Cardiac muscle cell (in vitro differentiated cells and primary cell): ENCODE measurements at regions not wholly inside any gene's neighbourhood (a gene's known extent, or its start where the extent isn't known, plus 50 kb on each side); places are given as distances from the start of the nearest gene placed in this dataset.

ENCODE experiments used
- DNase-seq, 2 donors: peaks; one replicate each; pipeline versions ENCODE4 v3.0.0 to v3.0.0-alpha.2; 2010 to 2017; ENCODE audit warnings: low read depth in 1 of 2, low spot score in 1 of 2
- H3K27ac ChIP-seq: fragments of 200-600 bp; sonication (generic); 2 replicates; pipeline ENCODE4 v1.5.1; 2016
- H3K27me3 ChIP-seq: fragments of 200-600 bp; sonication (generic); 2 replicates; pipeline ENCODE4 v1.6.0; 2016; ENCODE audit warnings: control low read depth
- H3K36me3 ChIP-seq: fragments of 200-600 bp; sonication (generic); 2 replicates; pipeline ENCODE4 v1.5.1; 2016; ENCODE audit warnings: control low read depth
- H3K4me1 ChIP-seq: fragments of 200-600 bp; sonication (generic); 2 replicates; pipeline ENCODE4 v1.8.1; 2017; ENCODE audit warnings: low read depth, mild to moderate bottlenecking, mixed run types
- H3K4me3 ChIP-seq: fragments of 200-600 bp; sonication (generic); 2 replicates; pipeline ENCODE4 v1.5.1; 2016; ENCODE audit warnings: mild to moderate bottlenecking
- H3K9me3 ChIP-seq: fragments of 200-600 bp; sonication (generic); 2 replicates; pipeline ENCODE4 v1.5.1; 2017; ENCODE audit warnings: low read depth, mild to moderate bottlenecking, control low read depth
- TF ChIP-seq, protein P1 (sequence below): IDR thresholded peaks from 2 replicates; pipeline ENCODE4 v1.5.1; 2012; ENCODE audit warnings: low read depth, mild to moderate bottlenecking, low read length

DNA sequence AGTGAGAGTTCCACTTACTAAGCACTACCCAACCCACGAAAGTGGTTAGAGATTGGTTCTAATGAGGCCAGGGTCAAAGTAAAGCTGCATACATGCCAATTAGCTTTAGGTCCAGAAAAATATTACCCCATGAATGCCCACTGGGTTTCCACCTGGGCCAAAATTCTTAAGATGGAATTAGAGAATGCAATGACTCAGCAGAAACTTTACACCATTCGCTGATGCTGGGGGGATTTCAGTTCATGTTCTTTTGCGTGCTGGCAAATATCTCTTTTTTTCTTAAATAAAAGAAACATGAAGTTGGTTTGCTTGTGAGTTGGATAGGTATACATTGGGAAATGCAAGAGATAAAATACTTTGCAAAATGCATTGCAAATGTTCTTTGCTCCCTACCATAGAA is 715.3 kb upstream of the MIR17HG start:
- TF ChIP-seq, protein P1, sequence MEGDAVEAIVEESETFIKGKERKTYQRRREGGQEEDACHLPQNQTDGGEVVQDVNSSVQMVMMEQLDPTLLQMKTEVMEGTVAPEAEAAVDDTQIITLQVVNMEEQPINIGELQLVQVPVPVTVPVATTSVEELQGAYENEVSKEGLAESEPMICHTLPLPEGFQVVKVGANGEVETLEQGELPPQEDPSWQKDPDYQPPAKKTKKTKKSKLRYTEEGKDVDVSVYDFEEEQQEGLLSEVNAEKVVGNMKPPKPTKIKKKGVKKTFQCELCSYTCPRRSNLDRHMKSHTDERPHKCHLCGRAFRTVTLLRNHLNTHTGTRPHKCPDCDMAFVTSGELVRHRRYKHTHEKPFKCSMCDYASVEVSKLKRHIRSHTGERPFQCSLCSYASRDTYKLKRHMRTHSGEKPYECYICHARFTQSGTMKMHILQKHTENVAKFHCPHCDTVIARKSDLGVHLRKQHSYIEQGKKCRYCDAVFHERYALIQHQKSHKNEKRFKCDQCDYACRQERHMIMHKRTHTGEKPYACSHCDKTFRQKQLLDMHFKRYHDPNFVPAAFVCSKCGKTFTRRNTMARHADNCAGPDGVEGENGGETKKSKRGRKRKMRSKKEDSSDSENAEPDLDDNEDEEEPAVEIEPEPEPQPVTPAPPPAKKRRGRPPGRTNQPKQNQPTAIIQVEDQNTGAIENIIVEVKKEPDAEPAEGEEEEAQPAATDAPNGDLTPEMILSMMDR = no peak
- H3K4me1 ChIP-seq = no peaks in the 10 kb centered on the region
- no peaks in the 10 kb centered on the region for H3K9me3 ChIP-seq
- peaks cover 26% of the 10 kb centered on the region for H3K27me3 ChIP-seq
- no peak overlapping the region for H3K4me3 ChIP-seq
- DNase-seq = no peak
- H3K27ac ChIP-seq = no peak overlapping the region
- H3K36me3 ChIP-seq = no peaks in the 10 kb centered on the region

DNA sequence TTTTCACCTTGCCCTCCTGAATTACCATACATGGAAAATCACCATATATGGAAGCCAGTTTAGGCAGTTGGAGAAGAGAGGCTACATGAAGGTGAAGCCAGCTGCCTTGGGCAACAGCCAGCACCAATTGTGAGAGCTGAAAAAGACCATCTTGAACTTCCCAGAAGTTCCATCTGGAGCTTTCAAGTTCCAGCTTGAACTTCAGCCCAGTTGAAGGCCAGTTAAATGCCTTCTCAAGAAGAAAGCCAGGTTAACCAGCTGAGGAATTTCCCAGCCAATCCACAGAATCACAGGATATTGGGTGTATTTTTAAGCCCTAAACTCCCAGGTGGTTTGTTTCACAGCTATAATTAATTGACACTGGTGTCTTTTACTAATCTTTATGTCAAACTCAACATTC is 713.6 kb upstream of the MIR17HG start:
- H3K9me3 ChIP-seq = no peaks in the 10 kb centered on the region
- DNase-seq = no peak
- no peak overlapping the region for H3K27ac ChIP-seq
- no peaks in the 10 kb centered on the region for H3K4me1 ChIP-seq
- no peaks in the 10 kb centered on the region for H3K36me3 ChIP-seq
- TF ChIP-seq, protein P1 = no peak
- peaks cover 18% of the 10 kb centered on the region for H3K27me3 ChIP-seq
- no peak overlapping the region for H3K4me3 ChIP-seq

DNA sequence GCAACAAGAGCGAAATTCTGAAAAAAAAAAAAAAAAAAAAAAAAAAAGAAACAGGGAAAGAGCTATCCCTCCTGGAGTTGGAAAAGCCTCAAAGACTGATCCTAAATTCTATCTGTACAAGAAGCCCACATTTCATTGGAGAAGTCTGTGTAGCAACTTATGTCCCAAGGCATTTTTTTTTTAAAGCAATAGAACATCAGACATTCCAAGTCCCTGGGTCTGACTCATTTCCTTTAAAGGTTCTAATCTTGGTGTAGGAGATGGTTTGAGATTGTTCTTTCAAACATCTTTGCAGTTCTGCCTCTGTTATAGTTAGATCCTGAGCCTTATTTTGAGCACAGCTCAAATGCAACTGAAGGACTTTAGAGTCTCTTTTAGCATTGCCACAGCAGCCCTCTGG is 706.5 kb upstream of the MIR17HG start:
- H3K36me3 ChIP-seq = no peaks in the 10 kb centered on the region
- TF ChIP-seq, protein P1 = no peak
- H3K4me1 ChIP-seq = no peaks in the 10 kb centered on the region
- H3K27ac ChIP-seq = no peak overlapping the region
- DNase-seq = peak in 1 of 2 donors; percentile 79
- no peaks in the 10 kb centered on the region for H3K9me3 ChIP-seq
- H3K4me3 ChIP-seq = no peak overlapping the region
- H3K27me3 ChIP-seq = no peaks in the 10 kb centered on the region

DNA sequence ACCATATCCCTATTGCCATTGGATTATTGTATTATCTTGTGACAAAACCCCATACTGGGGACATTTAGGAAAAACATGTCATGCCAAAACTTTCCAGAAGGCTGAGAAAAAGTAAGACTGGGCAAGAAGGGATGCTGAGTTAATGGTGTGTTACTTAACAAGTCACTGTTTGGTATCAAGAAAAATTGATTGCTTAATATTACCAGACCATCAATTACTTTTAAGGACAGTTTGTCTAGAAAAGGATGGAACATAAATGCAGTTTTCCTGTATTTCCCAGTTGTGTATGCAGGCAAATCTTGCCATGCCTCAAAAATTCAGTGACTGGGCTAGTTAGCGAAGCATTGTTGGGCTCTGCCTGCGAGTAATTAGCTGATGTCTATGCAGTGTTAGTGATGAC is 705.6 kb upstream of the MIR17HG start:
- DNase-seq = no peak
- Histone ChIP-seq H3K4me3 (no peak overlapping the region), H3K27me3 (no peaks in the 10 kb centered on the region), H3K36me3 (no peaks in the 10 kb centered on the region), H3K4me1 (no peaks in the 10 kb centered on the region), H3K9me3 (no peaks in the 10 kb centered on the region), H3K27ac (no peak overlapping the region)
- TF ChIP-seq, protein P1 = no peak

DNA sequence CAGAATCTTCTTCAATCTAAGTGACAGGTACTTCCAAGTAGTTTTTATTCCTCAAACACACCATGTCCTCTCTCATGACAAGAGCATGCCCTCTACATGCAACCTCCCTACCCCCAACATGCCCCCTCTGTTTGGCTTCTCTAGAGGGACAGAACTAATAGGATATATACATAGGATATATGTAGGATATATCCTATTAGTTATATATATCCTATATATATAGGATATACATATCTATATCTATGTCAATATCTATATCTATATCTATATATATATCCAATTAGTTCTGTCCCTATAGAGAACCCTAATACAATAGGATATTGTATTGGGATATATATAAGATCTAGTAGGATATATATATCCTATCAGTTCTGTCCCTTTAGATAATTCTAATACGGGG is 701.9 kb upstream of the MIR17HG start:
- H3K36me3 ChIP-seq = no peaks in the 10 kb centered on the region
- TF ChIP-seq, protein P1 = no peak
- no peak for DNase-seq
- H3K4me3 ChIP-seq = no peak overlapping the region
- no peaks in the 10 kb centered on the region for H3K4me1 ChIP-seq
- H3K27ac ChIP-seq = no peak overlapping the region
- no peaks in the 10 kb centered on the region for H3K27me3 ChIP-seq
- H3K9me3 ChIP-seq = no peaks in the 10 kb centered on the region

DNA sequence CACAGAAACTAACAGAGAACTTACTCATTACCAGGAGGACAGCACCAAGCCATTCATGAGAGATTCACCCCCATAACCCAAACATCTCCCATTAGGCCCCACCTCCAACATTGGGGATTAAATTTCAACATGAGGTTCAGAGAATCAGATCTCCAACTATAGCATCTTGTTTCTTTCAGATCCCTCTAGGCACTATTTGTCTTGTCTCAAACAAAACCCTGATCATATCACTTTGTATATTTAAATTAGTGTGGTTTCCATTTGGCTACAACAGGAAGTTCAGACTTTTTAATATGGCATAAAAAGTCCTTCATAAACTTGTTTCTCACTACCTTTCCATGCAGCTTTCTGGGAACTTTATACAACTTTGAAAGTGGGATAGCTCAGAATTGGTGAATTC is 699.0 kb upstream of the MIR17HG start:
- no peaks in the 10 kb centered on the region for H3K36me3 ChIP-seq
- no peaks in the 10 kb centered on the region for H3K4me1 ChIP-seq
- H3K27ac ChIP-seq = no peak overlapping the region
- TF ChIP-seq, protein P1 = no peak
- H3K27me3 ChIP-seq = no peaks in the 10 kb centered on the region
- H3K9me3 ChIP-seq = no peaks in the 10 kb centered on the region
- DNase-seq = no peak
- no peak overlapping the region for H3K4me3 ChIP-seq
